Ishikawa (cell line): ENCODE measurements at regions not wholly inside any gene's neighbourhood (a gene's known extent, or its start where the extent isn't known, plus 50 kb on each side); places are given as distances from the start of the nearest gene placed in this dataset.

ENCODE experiments used
- CEBPB ChIP-seq: IDR thresholded peaks from 2 replicates; pipeline ENCODE4 v1.6.1; 2012
- CREB1 ChIP-seq: IDR thresholded peaks from 2 replicates; pipeline ENCODE4 v1.6.1; 2012; ENCODE audit warnings: low read depth
- EP300 ChIP-seq: IDR thresholded peaks from 2 replicates; pipeline ENCODE4 v1.6.1; 2012; ENCODE audit warnings: borderline replicate concordance
- REST ChIP-seq: IDR thresholded peaks from 2 replicates; pipeline ENCODE4 v1.6.1; 2012; ENCODE audit warnings: low read depth, mild to moderate bottlenecking
- ZBTB7A ChIP-seq: IDR thresholded peaks from 2 replicates; pipeline ENCODE4 v1.6.1; 2012; ENCODE audit warnings: low read depth

GRCh38 chr2:122182616-122183355 lies 427.3 kb downstream of the TSN start:
- TF ChIP-seq CREB1 (no peak), REST (no peak), ZBTB7A (no peak), CEBPB (no peak), EP300 (no peak)
